ENCODE measurements at regions not wholly inside any gene's neighbourhood (a gene's known extent, or its start where the extent isn't known, plus 50 kb on each side); places are given as distances from the start of the nearest gene placed in this dataset.
"Not testable (repeated sequence)": the region's sequence is repeated elsewhere in the genome, so short reads cannot be mapped to it uniquely, and the experiment has no call there.

DNA sequence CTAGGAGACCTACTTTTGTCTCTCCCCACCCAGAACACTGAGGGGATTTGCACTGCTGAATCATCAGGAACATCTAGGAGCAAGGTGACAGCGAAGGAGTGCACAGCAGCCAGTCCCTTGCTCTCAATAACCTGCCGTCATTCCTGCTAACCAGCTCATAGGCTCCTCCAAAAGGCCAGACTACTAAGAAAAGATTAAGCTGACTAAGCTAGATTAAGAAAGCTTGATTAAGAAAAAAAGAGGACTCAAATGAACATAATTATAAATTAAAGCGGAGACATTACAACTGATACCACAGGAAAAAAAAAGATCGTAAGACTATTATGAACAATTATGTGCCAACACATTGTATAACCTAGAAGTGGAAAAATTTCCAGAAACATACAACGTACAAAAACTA, 1254.8 kb upstream of the CHAC2 start:
- DNase-seq: no peak

DNA sequence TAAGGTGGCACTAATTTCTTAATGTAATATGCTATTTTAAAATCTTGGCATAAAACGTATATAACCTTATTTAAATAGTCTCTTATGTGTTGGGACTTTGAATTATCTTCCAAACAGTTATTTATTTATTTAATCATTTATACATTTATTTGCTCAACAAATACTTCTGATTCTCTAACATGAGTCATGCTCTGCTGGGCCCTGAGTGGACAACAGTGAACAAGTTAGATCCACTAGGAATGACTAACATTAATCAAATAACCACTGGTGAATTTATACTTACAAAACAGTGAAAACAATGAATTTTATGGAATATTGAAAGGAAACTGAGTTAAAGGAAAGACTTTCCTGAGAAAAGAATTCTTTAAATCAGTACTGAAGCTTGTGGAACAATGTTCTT, 1257.2 kb upstream of the CHAC2 start:
- no peak for DNase-seq

DNA sequence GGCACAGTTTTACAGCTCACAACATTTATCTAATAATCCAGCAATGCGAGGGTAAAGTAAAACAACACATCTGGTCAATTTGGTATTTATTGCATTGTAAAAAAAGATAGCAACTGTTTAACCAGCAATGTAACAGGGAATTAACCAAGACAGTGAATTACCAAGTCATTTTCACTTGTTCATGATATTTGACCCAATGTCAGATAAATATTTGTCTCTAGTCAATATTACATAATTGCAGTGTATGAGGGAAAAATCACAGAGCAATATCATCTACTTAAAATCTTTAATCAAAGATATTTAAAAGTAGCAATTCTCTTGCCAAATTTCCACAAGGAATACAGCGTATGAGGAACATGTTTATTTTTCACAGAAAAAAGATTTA, 1265.1 kb upstream of the CHAC2 start:
- no peak for DNase-seq

DNA sequence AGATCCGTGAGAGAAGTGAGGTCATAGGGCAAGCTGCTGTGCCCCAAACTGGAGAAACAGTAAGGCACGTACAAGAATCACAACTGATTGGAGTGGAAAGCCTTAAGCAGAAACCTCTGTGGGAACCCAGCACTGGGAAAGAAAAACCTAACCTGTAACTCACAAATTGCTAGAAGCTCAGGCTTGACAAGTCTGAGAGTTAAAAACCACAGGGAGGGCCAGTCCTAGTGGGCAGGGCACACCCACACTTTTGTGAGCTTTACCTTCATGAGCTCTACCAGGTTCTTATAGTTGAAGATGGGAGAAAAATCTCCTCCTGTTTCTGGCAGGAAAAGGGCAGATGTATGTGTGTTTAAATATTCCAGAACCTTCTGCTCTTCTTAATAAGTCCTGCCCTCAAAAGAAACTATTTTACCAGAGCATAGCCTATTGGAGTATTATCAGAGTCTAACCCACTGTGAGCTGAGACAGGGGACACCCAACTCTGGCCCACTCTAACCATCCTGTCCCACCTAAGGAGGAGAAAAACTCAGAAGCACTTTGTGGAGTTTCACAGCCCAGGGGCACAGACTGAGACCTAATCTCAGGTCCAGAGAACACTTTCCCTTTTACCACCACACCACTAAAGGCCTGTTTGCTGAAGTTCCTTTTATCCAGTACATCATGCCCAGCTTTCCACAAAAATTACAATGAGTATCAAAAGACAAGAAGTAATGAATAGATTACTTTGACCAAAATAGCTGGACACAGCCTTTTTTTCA, 1265.7 kb upstream of the CHAC2 start:
- DNase-seq: no peak

DNA sequence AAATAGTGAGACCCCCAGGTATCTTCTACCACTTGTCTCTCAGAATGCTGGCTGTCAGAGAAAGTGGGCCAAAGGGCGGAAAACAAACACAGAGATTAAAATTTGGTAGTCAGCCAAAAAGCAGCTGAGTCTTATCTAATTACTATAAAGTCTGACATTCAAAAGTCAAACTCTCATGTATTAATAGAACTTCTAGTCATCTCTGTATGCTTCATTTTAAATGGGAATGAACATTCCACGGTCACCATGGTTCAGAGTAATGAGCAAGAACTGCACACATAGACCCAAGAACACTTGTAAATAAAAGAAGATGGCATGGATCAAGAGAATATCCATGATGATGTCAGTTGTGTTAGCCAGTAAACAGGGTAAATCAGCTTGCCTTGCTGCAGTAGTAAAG, 1267.0 kb upstream of the CHAC2 start:
- DNase-seq: no peak

DNA sequence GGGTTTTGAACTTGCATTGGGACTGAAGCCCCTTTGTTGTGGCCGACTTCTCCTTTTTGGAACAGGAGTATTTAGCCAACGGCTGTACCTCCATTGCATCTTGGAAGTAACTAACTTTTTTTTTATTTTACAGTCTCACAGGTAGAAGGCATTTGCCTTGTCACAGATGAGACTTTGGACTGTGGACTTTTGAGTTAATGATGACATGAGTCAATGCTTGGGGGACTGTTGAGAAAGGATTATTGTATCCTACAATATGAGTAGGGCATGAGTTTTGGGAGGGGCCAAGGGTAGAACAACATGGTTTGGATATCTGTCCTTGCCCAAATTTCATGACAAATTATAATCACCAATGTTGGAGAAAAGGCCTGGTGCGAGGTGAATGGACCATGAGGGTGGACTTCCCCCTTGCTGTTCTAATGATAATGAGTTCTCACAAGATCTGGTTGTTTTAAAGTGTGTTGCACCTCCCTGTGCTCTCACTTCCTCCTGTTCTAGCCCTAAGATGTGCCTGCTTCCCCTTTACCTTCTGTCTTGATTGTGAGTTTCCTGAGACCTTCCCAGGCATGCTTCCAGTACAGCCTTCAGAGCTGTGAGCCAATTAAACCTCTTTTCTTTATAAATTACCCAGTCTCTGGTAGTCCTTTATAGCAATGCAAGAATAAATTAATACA, 1269.4 kb upstream of the CHAC2 start:
- DNase-seq: no peak

DNA sequence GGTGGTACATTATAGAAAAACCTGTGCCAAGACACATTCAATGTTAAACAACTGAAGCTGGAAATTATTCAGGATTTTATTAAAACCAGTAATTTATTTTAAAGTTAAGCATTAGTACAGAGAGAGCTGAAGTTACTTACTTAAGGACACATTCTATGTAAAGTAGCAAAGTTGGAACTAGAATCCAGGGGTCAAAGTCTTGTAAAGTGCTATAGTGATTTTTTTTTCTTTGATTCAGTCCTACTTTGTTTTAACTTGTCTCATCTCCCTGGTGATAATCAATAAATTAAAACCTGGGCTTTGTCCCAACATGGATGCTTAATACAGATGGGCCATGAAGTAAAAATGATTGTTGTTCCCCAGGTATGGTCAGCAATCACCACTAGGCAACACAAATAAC, 1271.8 kb upstream of the CHAC2 start:
- DNase-seq: no peak

DNA sequence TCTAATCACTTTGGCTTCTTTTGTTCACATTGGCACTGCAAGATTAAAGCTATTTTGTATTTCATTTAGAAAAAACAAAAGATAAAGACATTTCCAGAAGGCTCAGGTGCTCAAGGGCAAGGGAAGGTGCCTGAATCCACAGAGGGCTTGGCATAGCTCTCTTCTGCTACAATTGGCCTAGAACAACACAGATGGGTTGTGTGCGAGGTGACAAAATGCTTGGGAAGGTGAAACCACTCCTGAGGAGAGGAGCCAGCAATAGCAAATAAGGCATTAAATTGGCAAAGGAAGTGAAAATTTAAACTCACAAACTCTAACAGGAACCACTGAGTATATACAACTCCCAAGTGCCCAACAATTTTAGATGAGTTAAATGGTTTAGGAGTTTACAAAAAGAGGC, 1290.4 kb upstream of the CHAC2 start:
- DNase-seq: no peak

DNA sequence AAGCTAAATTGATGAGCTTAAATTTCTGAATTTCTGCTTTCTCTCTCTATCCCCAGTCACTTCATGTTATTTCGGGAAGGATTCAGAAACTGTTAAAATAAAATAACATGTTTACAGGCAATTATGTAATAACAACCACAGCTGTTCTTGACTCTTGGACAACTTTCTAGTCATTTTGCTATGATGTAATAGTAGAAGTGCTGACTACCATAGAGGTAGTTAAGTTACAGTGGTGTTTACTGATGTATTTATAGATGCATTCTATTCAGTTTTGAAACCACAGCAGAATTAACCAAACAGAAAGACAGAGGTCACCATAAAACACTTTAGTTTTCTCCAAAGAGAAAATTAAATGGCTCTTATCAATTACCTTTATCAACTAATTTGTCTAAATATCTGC, 1292.0 kb upstream of the CHAC2 start:
- no peak for DNase-seq

DNA sequence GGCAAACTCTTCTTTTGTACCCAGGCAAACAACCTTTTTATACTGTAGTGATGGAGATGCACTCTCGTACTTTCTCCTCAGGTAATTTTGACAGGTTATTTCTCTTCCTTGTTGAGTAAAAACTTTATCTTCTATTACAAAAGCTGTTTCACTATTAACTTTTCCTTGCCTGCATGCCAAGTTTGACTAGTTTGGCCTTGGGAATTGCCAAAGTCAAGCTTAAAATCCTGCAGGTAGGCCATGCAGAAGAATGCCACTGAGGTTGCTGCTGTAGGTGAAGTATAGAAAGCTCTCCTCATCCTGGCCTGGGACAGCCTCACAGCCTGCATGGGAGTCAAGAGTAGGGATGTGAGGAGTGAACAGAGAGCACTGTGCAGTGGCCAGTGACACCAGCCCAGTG, 1293.5 kb upstream of the CHAC2 start:
- DNase-seq: no peak

DNA sequence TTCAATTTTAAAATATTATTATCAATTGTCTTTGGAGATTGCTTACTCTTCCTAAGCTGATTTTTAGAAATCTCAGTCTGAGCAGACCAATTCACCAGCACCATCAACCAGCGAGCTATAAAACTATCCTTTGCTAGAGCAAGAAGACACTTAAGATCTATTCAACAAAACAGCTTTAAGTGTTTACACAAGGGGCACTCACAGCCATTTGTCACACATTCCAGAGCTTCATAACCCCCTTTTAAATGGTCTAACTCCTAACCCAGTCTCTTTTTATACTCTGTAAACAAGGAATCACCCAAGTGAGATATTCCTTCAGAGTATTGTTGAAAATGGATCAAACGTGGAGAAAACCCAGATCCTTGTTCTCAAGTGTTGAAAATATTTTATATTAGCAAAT, 1294.1 kb upstream of the CHAC2 start:
- DNase-seq: no peak

DNA sequence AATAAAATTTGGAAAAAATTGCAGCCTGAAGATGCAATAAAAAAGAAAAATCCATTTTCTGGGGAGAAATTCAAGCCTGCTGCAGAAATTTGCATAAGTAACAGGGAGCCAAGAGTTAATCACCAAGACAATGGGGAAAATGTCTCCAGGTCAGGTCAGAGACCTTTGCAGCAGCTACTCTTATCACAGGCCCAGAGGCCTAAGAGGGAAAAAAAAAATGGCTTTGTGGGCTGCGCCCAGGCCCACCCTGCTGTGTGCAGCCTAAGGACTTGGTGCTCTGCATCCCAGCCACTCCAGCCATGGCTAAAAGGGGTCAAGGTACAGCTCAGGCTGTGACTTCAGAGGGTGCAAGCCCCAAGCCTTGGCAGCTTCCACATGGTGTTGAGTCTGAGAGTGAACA, 1297.1 kb upstream of the CHAC2 start:
- DNase-seq: not testable (repeated sequence)

DNA sequence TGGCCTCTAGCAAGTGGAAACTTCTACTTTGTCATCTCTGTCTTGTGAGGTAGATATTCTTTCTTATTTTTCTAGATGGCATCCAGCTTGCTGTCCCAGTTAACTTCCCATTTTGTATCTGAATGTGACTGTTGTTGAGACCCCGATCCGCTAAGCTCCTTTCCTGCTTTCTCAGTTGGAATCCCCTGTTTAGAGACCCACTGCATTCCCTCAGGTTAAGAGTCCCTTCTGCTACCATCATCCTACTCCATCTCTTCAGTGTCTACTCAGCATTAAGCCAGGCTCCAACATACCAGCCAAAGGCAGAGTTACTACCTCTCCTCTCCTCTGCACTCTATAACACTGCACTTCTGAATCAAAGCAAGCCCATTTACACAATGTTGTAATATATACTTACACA, 1300.4 kb upstream of the CHAC2 start:
- no peak for DNase-seq

DNA sequence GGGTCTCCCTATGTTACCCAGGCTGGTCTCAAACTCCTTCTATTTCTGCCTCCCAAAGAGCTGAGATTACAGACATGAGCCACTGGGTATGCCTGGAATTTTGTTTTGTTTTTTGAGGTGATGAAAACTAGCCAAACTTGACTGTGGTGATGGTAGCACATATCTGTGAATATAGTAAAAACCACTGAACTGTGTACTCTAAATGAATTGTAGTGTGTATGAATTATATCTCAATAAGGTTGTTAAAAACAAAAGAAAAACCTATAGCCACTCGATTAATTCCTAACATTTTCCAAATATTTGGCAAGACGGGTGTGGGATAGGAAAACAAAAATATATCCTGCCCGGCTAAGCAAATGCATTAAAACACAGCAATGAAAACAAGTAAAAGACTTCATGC, 1302.3 kb upstream of the CHAC2 start:
- no peak for DNase-seq

DNA sequence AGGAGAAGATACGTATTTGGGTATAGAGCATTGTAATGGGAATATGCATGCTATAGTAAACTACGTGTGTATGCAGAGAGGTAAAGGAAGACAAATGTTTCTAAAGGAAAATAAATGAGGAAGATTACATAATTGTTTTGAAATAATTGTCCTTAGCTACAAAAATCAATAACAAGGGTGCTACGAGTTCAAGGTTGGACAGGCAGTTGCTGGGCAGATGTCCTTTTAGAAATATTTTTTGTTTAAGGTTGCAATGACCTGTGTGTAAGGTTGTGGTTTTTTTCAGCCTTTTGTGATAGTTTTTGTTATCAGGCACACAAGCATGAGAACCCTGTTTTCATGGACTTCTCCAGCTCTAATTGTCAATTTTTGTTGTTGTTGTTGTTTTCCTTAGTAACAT, 1304.1 kb upstream of the CHAC2 start:
- DNase-seq: no peak

DNA sequence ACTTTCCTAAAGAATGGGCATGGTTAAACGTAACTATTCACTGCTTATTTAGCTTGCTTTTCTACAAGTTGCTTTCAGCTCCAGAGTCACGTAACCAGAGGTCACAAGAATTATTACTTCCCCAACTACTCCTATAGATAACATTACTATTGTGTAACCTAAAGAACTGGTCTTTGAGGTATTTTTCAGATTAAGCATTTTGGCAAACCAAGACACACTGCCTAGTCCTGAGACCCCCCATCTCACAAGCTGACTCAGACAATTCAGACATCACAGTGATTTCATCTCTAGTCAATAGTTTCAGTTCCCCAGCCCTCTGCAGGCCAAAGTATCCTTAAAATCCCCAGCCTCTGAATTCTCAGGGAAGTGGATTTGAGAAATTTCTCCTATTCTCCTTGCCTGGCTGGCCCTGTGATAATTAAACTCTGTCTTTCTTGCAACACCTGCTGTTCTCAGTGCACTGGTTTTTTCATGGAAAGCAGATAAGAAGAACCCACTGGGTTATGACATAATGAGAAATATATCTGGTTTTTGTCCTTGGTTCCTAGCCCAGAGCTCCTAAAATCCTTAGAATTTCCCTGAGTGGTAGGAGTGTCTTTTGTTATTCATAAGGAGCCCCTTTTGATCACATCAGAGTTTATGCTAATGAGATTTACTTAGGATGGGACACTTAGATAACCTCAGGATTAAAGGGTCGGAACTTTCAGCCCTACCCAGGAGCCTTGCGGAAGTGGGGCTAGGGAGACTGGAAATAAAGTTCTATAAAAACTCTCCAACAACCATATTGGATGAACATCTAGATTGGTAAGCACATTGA, 1310.8 kb upstream of the CHAC2 start:
- DNase-seq: no peak

DNA sequence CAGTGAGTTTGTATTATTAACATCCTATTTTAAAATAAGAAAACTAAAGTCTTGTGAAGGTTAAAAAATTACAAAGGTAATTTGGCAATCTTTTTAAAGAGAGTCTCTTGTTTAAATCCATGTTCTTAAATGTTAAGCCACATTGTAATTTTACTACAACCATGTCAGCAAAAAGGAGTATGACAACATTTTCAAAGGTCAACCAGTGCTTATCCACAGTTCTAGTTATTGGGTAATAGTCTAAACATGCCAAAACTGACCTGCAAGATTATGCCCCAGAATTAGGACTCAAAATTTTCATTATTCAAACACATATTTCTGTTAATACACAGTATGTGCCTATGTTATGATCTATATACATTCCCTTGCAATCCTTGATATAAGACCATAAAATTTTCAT, 1312.6 kb upstream of the CHAC2 start:
- DNase-seq: no peak

DNA sequence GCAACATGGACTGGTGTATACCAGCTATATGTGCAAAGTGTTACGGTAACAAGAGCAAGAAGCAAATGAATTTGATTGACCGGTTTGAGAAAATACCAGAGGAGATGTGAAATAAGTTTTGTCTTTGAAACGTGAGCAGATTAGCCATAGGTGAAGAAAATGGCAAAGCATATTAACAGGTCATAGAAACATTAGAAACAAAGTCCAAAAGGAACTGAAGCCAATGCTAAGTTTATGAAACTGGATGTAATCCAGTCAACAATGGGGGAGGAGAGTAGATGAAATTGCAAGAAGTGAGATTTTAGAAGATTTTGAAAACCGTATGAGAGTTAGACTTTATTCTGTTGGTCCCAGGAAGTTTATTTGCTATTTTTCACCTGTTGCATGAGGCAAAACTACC, 1315.4 kb upstream of the CHAC2 start:
- DNase-seq: no peak

DNA sequence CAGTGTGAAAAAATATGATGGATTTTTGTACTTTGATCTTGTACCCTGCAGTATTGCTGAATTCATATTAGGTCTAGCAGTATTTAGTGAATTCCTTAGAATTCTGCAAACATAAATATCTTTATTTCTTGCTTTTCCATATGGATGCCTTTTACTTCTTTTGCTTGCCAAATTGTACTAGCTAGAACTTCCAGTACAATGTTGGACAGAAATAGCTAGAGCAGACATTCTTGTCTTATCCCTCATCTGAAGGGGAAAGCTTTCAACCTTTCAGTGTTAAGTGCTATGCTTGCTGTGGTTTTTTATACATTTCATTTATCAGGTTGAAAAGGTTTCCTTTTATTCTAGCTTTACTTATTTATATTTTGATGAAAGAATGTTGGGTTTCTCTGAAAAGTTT, 1321.9 kb upstream of the CHAC2 start:
- no peak for DNase-seq

DNA sequence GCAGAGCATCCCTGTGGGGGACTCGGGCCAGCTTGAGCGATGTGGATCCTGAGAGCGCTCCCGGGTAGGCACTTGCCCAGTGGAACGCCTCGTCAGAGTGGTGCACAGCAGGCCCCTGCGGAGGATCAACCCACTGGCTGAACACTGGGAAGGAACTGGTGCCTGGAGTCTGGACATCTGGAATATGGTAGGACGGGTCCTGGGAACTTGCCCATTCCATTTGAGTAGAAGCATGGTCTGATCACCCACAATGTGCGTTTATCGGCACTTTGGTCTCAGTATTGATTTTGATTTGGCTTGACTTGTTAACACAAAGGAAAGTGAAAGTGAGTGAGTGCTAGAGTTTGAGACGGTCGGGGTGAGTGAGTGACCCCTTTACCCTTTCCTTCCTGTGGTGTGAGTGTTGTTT, 1336.2 kb upstream of the CHAC2 start:
- DNase-seq: no peak

DNA sequence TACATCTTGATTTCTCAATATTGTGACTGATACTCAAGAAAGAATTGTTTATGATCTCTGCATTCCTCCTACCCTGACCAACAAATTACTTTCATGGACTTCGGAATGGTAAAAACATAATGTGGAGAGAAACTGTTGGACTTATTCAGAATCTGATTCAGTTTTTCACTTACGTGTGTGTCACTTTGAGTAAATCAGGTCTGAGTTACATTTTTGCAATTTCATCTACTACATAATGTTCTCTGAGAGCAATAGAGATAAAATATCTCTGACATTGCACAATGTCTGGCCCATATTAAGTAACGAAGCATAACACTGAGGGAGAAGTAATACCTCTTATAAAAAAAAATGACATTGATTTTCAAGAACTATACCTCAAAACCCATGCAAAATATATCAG, 1337.9 kb upstream of the CHAC2 start:
- no peak for DNase-seq

DNA sequence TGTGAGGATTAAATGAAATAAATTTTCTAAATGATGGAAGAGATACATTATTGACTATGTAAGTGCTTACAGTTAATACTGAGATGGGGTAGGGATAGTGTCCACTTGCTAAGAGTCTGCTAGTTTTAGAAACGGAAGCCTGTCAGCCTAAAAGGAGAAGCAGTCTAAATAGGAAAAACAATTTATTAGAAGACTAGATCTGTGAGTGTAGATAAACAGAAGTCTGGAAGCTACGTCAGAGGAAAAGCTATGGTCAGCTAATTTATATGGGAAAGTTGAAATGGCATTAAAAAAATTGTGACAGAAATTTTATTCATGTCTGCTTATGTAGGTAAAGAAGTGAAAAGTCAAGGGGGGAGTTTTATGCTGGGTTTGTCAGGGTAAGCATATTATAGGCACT, 1338.4 kb upstream of the CHAC2 start:
- no peak for DNase-seq

DNA sequence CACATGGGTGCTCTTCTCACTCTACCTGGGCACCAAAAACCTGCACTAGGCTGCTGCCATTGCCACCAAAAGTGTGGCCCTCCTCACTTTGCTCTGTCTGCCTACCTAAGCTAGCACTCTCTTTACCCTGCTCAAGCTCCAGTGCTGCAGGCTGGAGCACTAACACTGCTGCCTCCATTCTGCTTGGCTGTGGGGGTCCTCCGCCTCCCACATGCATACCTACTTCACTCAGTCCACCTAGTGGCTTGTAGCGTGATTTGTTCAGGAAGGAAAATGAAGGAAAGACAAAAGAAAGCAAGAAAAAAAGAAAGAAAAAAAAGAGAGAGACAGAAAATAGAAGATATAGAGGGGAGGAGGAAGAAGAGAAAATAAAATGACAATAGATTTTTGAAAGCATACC, 1339.4 kb upstream of the CHAC2 start:
- DNase-seq: no peak

DNA sequence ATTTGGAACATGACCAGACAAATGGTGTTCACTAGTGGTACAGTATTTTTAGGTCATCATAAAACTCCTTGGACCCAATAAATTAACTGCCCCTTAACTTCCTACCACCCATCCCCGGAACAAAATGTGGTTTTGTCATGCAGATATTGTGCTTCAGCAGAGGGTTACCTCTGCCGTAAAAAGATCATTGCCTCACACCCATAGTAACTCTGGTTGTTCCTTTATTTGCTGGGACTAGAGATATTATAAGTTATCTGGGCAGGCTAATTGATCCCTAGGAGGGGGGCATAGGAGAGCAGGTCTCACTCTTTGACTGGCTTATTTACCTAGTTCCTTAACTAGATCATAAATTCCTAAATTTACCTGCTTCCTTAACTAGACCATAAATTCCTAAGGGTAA, 1343.9 kb upstream of the CHAC2 start:
- DNase-seq: no peak
